Thyroid gland (tissue), 4 donors: ENCODE measurements at regions not wholly inside any gene's neighbourhood (a gene's known extent, or its start where the extent isn't known, plus 50 kb on each side); places are given as distances from the start of the nearest gene placed in this dataset.

Source experiments
- CTCF ChIP-seq, 6 experiments: fragments of 200-600 bp in 3 of 6; fragments of 450-650 bp in 3 of 6; sonication (generic) in 3 of 6; IDR thresholded peaks; one replicate each; pipeline ENCODE4 v1.5.1; 2016 to 2019; ENCODE audit warnings: antibody characterized with exemption in 6 of 6, mild to moderate bottlenecking in 2 of 6, inconsistent platforms in 1 of 6, moderate library complexity in 1 of 6
- POLR2A ChIP-seq, 2 donors: fragments of 450-650 bp; IDR thresholded peaks; one replicate each; pipeline ENCODE4 v1.6.1; 2017; ENCODE audit warnings: antibody characterized with exemption in 2 of 2, mild to moderate bottlenecking in 2 of 2, moderate library complexity in 1 of 2

DNA sequence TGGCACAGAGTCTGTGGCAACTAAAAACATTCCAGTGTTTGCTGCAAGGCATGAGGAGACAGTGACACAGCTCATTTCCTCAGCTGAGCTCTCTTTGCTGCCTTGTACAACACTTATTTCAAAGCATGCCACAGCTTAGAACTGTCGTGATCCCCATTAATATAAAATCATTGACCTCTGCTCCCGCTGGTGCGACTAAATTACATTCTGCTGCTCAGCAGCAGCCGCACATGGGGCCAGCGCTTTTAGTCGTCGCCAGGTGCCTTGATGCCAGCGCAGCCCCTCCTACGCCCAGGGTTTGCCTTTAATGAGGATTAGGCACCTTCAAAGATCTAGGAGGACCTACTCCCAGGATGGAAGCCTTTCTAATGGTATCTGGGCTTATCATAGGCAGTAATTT, 717.9 kb upstream of the POU3F2 start:
- TF ChIP-seq CTCF (IDR thresholded peaks at IDR 0.05), result no peak
- TF ChIP-seq POLR2A (IDR thresholded peaks at IDR 0.05), result no peak
